ENCODE measurements at regions not wholly inside any gene's neighbourhood (a gene's known extent, or its start where the extent isn't known, plus 50 kb on each side); places are given as distances from the start of the nearest gene placed in this dataset.

- ChIA-PET POLR2A (no interaction called here), CTCF (no interaction called here)
- TF ChIP-seq CTCF (IDR thresholded peaks at IDR 0.05) = no peak
- no peaks in the 10 kb centered on the region for H3K9me3 Mint-ChIP-seq
- no peak overlapping the region for H3K4me3 ChIP-seq (ENCODE audit: low read length)
- H3K4me3 Mint-ChIP-seq = no peak overlapping the region
- no peaks in the 10 kb centered on the region for H3K4me1 ChIP-seq (ENCODE audit: insufficient read depth, low read length)
- H3K4me1 Mint-ChIP-seq (ENCODE audit: low read depth) = no peaks in the 10 kb centered on the region
- no peaks in the 10 kb centered on the region for H3K27me3 ChIP-seq (ENCODE audit: control insufficient read depth in 1 of 2, insufficient read depth in 2 of 2, low read length in 2 of 2)
- ATAC-seq (ENCODE audit: poor library complexity) (no peak), DNase-seq (no peak)
- intact Hi-C loops (cut with DNase I, micrococcal nuclease) = loop anchor here in 1 of 2 experiments (10.0 kb wide), 1 partner anchor 584 kb away; no protein-coding TSS in a partner anchor
- no peak overlapping the region for H3K27ac Mint-ChIP-seq
- H3K27ac ChIP-seq (ENCODE audit: low read depth in 1 of 2, low read length in 2 of 2) = no peak overlapping the region
- no peaks in the 10 kb centered on the region for H3K27me3 Mint-ChIP-seq
- H3K9me3 ChIP-seq (ENCODE audit: control insufficient read depth in 1 of 2, insufficient read depth in 1 of 2, low read length in 2 of 2) = peaks cover 0 to 3% of the 10 kb centered on the region in 2 experiments
- H3K36me3 Mint-ChIP-seq (ENCODE audit: low read depth) = no peaks in the 10 kb centered on the region
- H3K36me3 ChIP-seq (ENCODE audit: insufficient read depth, low read length) = no peaks in the 10 kb centered on the region
Observed at GRCh38 chr13:73419186-73419585, 360.4 kb downstream of the KLF5 start.

GRCh38 chr13:73417012-73417615 is 358.3 kb downstream of the KLF5 start:
- no peaks in the 10 kb centered on the region for H3K9me3 Mint-ChIP-seq
- no peak for TF ChIP-seq CTCF (IDR thresholded peaks at IDR 0.05)
- no peaks in the 10 kb centered on the region for H3K36me3 ChIP-seq (ENCODE audit: insufficient read depth, low read length)
- no peak overlapping the region for H3K27ac ChIP-seq (ENCODE audit: low read depth in 1 of 2, low read length in 2 of 2)
- peaks cover 0 to 3% of the 10 kb centered on the region in 2 experiments for H3K9me3 ChIP-seq (ENCODE audit: control insufficient read depth in 1 of 2, insufficient read depth in 1 of 2, low read length in 2 of 2)
- POLR2A ChIA-PET = no interaction called here
- no peak overlapping the region for H3K4me3 Mint-ChIP-seq
- no peaks in the 10 kb centered on the region for H3K36me3 Mint-ChIP-seq (ENCODE audit: low read depth)
- no peak overlapping the region for H3K4me3 ChIP-seq (ENCODE audit: low read length)
- no peaks in the 10 kb centered on the region for H3K27me3 ChIP-seq (ENCODE audit: control insufficient read depth in 1 of 2, insufficient read depth in 2 of 2, low read length in 2 of 2)
- CTCF ChIA-PET = no interaction called here
- H3K4me1 Mint-ChIP-seq (ENCODE audit: low read depth) = no peaks in the 10 kb centered on the region
- no peaks in the 10 kb centered on the region for H3K27me3 Mint-ChIP-seq
- H3K27ac Mint-ChIP-seq = no peak overlapping the region
- H3K4me1 ChIP-seq (ENCODE audit: insufficient read depth, low read length) = no peaks in the 10 kb centered on the region
- DNase-seq (no peak), ATAC-seq (ENCODE audit: poor library complexity) (no peak)
- intact Hi-C loops (cut with DNase I, micrococcal nuclease) = loop anchor here in 1 of 2 experiments (10.0 kb wide), 1 partner anchor 582 kb away; no protein-coding TSS in a partner anchor

- ATAC-seq (ENCODE audit: poor library complexity) = no peak
- ChIA-PET POLR2A (no interaction called here), CTCF (no interaction called here)
- Mint-ChIP-seq H3K36me3 (ENCODE audit: low read depth) (no peaks in the 10 kb centered on the region), H3K4me3 (no peak overlapping the region), H3K27me3 (no peaks in the 10 kb centered on the region), H3K27ac (no peak overlapping the region), H3K4me1 (ENCODE audit: low read depth) (no peaks in the 10 kb centered on the region), H3K9me3 (no peaks in the 10 kb centered on the region)
- Histone ChIP-seq H3K4me3 (ENCODE audit: low read length) (no peak overlapping the region), H3K27ac (ENCODE audit: low read depth in 1 of 2, low read length in 2 of 2) (no peak overlapping the region), H3K9me3 (ENCODE audit: control insufficient read depth in 1 of 2, insufficient read depth in 1 of 2, low read length in 2 of 2) (peaks cover 0 to 3% of the 10 kb centered on the region in 2 experiments), H3K4me1 (ENCODE audit: insufficient read depth, low read length) (no peaks in the 10 kb centered on the region), H3K36me3 (ENCODE audit: insufficient read depth, low read length) (no peaks in the 10 kb centered on the region), H3K27me3 (ENCODE audit: control insufficient read depth in 1 of 2, insufficient read depth in 2 of 2, low read length in 2 of 2) (no peaks in the 10 kb centered on the region)
- DNase-seq = no peak
- no peak for TF ChIP-seq CTCF (IDR thresholded peaks at IDR 0.05)
- intact Hi-C loops (cut with DNase I, micrococcal nuclease) = loop anchor here in 1 of 2 experiments (10.0 kb wide), 1 partner anchor 581 kb away; no protein-coding TSS in a partner anchor
Observed at GRCh38 chr13:73416093-73416492, 357.3 kb downstream of the KLF5 start.
